ENCODE measurements at regions not wholly inside any gene's neighbourhood (a gene's known extent, or its start where the extent isn't known, plus 50 kb on each side); places are given as distances from the start of the nearest gene placed in this dataset.

GRCh38 chr5:152514827-152515397, 109.8 kb upstream of the NMUR2 start:
- peak; percentile 65 for ATAC-seq

GRCh38 chr5:152523964-152524363, 118.9 kb upstream of the NMUR2 start:
- TF ChIP-seq OSR1 (CRISPR knock-in tag; IDR thresholded peaks at IDR 0.05) (no peak), ISL1 (CRISPR knock-in tag; IDR thresholded peaks at IDR 0.05) (no peak), PPARA (CRISPR knock-in tag; IDR thresholded peaks at IDR 0.05; ENCODE audit: borderline replicate concordance) (no peak), CSDC2 (CRISPR knock-in tag; IDR thresholded peaks at IDR 0.05) (no peak), ZC3H10 (CRISPR knock-in tag; IDR thresholded peaks at IDR 0.05) (no peak)
- no peak for ATAC-seq

More at GRCh38 chr5:152514827-152515397, 109.8 kb upstream of the NMUR2 start:
- no peak for TF ChIP-seq ZC3H10 (CRISPR knock-in tag; IDR thresholded peaks at IDR 0.05)
- no peak for TF ChIP-seq GLIS3 (CRISPR knock-in tag; IDR thresholded peaks at IDR 0.05)
- TF ChIP-seq CSRNP3 (CRISPR knock-in tag; IDR thresholded peaks at IDR 0.05): no peak
- TF ChIP-seq ZNF565 (CRISPR knock-in tag; conservative IDR thresholded peaks at IDR 0.05; ENCODE audit: low read depth): no peak
- TF ChIP-seq PPARA (CRISPR knock-in tag; IDR thresholded peaks at IDR 0.05; ENCODE audit: borderline replicate concordance): no peak
- TF ChIP-seq TOX (CRISPR knock-in tag; IDR thresholded peaks at IDR 0.05; ENCODE audit: borderline replicate concordance): no peak
- no peak for TF ChIP-seq ESRRG (CRISPR knock-in tag; IDR thresholded peaks at IDR 0.05)
- TF ChIP-seq CSDC2 (CRISPR knock-in tag; IDR thresholded peaks at IDR 0.05): no peak
- TF ChIP-seq BACH2 (CRISPR knock-in tag; IDR thresholded peaks at IDR 0.05; ENCODE audit: borderline replicate concordance): no peak
- TF ChIP-seq SNAI2 (CRISPR knock-in tag; IDR thresholded peaks at IDR 0.05): no peak

GRCh38 chr5:152527358-152528052, 122.4 kb upstream of the NMUR2 start:
- TF ChIP-seq ZNF8 (CRISPR knock-in tag; IDR thresholded peaks at IDR 0.05) (no peak), ZNF565 (CRISPR knock-in tag; conservative IDR thresholded peaks at IDR 0.05; ENCODE audit: low read depth) (no peak), ISL1 (CRISPR knock-in tag; IDR thresholded peaks at IDR 0.05) (no peak), TCF4 (CRISPR knock-in tag; IDR thresholded peaks at IDR 0.05; ENCODE audit: borderline replicate concordance) (no peak), ARNTL (CRISPR knock-in tag; IDR thresholded peaks at IDR 0.05; ENCODE audit: borderline replicate concordance, low read depth) (no peak), BACH2 (CRISPR knock-in tag; IDR thresholded peaks at IDR 0.05; ENCODE audit: borderline replicate concordance) (no peak), GLIS3 (CRISPR knock-in tag; IDR thresholded peaks at IDR 0.05) (no peak)
- no peak for ATAC-seq

- ATAC-seq: no peak
- TF ChIP-seq SNAI2 (CRISPR knock-in tag; IDR thresholded peaks at IDR 0.05): no peak
- no peak for TF ChIP-seq CSRNP3 (CRISPR knock-in tag; IDR thresholded peaks at IDR 0.05)
- no peak for TF ChIP-seq PPARA (CRISPR knock-in tag; IDR thresholded peaks at IDR 0.05; ENCODE audit: borderline replicate concordance)
- no peak for TF ChIP-seq CSDC2 (CRISPR knock-in tag; IDR thresholded peaks at IDR 0.05)
- no peak for TF ChIP-seq POU6F1 (CRISPR knock-in tag; IDR thresholded peaks at IDR 0.05; ENCODE audit: borderline replicate concordance, low read depth)
Observed at GRCh38 chr5:152529440-152529839, 124.4 kb upstream of the NMUR2 start.

GRCh38 chr5:152532714-152533113, 127.6 kb upstream of the NMUR2 start:
- peak; percentile 87 for ATAC-seq
- no peak for TF ChIP-seq RARB (CRISPR knock-in tag; IDR thresholded peaks at IDR 0.05)
- no peak for TF ChIP-seq PPARA (CRISPR knock-in tag; IDR thresholded peaks at IDR 0.05; ENCODE audit: borderline replicate concordance)
- no peak for TF ChIP-seq CSDC2 (CRISPR knock-in tag; IDR thresholded peaks at IDR 0.05)

GRCh38 chr5:152534641-152535040, 129.6 kb upstream of the NMUR2 start:
- no peak for ATAC-seq
- TF ChIP-seq ZFP30 (CRISPR knock-in tag; IDR thresholded peaks at IDR 0.05) (no peak), POU6F1 (CRISPR knock-in tag; IDR thresholded peaks at IDR 0.05; ENCODE audit: borderline replicate concordance, low read depth) (no peak), TSHZ2 (CRISPR knock-in tag; IDR thresholded peaks at IDR 0.05) (no peak), ISL1 (CRISPR knock-in tag; IDR thresholded peaks at IDR 0.05) (no peak), TCF4 (CRISPR knock-in tag; IDR thresholded peaks at IDR 0.05; ENCODE audit: borderline replicate concordance) (no peak), BACH2 (CRISPR knock-in tag; IDR thresholded peaks at IDR 0.05; ENCODE audit: borderline replicate concordance) (no peak)
